Lung (tissue), 11 donors: ENCODE measurements at regions not wholly inside any gene's neighbourhood (a gene's known extent, or its start where the extent isn't known, plus 50 kb on each side); places are given as distances from the start of the nearest gene placed in this dataset.
"Not testable (repeated sequence)": the region's sequence is repeated elsewhere in the genome, so short reads cannot be mapped to it uniquely, and the experiment has no call there.

Source experiments
- ATAC-seq: fragments of 200-7000 bp; cut with Tn5 transposase; one replicate; pipeline ENCODE4 v1.9.1; 2020; ENCODE audit warnings: moderate number of reproducible peaks; ENCODE audit not compliant: insufficient read depth, low FRiP score
- DNase-seq, 3 donors: peaks; one replicate each; pipeline ENCODE4 v3.0.0-alpha.2; 2013 to 2017
- H3K27ac ChIP-seq, 2 donors: one replicate each; pipeline ENCODE4 v1.5.1; 2013; ENCODE audit warnings: mild to moderate bottlenecking in 2 of 2, moderate library complexity in 2 of 2, control low read depth in 1 of 2, inconsistent platforms in 1 of 2, low read depth in 1 of 2, low read length in 1 of 2
- H3K27me3 ChIP-seq, 3 donors: one replicate each; pipeline ENCODE4 v1.5.1; 2013; ENCODE audit warnings: low read length in 2 of 3; ENCODE audit not compliant: control insufficient read depth in 3 of 3, insufficient read depth in 3 of 3
- H3K36me3 ChIP-seq, 4 donors: one replicate each; pipeline ENCODE4 v1.5.1; 2013; ENCODE audit warnings: low read length in 4 of 4, mild to moderate bottlenecking in 1 of 4, moderate library complexity in 1 of 4; ENCODE audit not compliant: control insufficient read depth in 4 of 4, insufficient read depth in 4 of 4
- H3K4me1 ChIP-seq, 5 donors: one replicate each; pipeline ENCODE4 v1.5.1; 2013; ENCODE audit warnings: low read length in 5 of 5, mild to moderate bottlenecking in 2 of 5, moderate library complexity in 1 of 5; ENCODE audit not compliant: control insufficient read depth in 5 of 5, insufficient read depth in 5 of 5
- H3K4me3 ChIP-seq: one replicate; pipeline ENCODE4 v1.5.1; 2013; ENCODE audit warnings: mild to moderate bottlenecking, control low read depth, moderate library complexity
- H3K9ac ChIP-seq, 2 donors: one replicate each; pipeline ENCODE4 v1.5.1; 2013; ENCODE audit warnings: low read length in 2 of 2, control low read depth in 1 of 2; ENCODE audit not compliant: insufficient read depth in 1 of 2
- H3K9me3 ChIP-seq, 4 donors: one replicate each; pipeline ENCODE4 v1.5.1; 2013; ENCODE audit warnings: low read length in 3 of 4, mild to moderate bottlenecking in 1 of 4, moderate library complexity in 1 of 4; ENCODE audit not compliant: control insufficient read depth in 4 of 4, insufficient read depth in 3 of 4
- WGBS, 2 donors: extraction: QIAGEN DNeasy Blood & Tissue Kit; methylation state at CpG; one replicate each; pipeline ENCODE4 v1.1.7; 2013; 5-methylcytosine and 5-hydroxymethylcytosine counted together
- TF ChIP-seq, protein P1 (sequence below): IDR thresholded peaks from 2 replicates; pipeline ENCODE4 v1.5.1; 2012; ENCODE audit warnings: mild to moderate bottlenecking; ENCODE audit errors: control extremely low read depth, extremely low read depth
- donor health status: control.
- donor health status: control.
- donor health status: Bipolar disorder and iron deficiency.
- donor health status: healthy.
- donor health status: DM: yes; HTN: yes; CAD: no.

DNA sequence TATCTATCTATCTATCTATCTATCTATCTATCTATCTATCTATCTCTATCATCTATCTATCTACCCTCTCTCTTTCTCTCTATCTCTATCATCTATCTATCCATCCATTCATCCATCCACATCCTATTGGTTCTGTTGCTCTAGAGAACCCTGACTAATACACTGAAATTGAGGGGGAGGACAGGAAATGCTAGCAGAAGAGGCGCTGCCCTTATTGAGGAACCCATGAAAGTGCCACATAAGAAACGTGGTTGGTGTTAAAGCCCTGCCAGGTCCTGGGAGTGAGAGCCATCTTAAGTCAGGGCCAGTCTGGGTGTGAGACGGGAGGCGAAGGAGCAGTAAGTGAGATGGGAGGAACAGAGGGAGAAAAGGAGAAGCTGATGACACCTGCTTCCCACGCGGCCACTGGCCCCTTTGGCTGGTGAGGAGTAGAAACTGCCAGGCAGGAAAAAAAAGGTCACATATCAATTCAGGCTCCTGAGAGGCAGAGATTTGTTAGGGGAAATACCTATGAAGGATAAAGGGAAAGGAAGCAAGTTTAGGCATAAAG is 87.9 kb upstream of the PLET1 start:
- H3K36me3 ChIP-seq, result no peaks in the 10 kb centered on the region
- TF ChIP-seq, protein P1, sequence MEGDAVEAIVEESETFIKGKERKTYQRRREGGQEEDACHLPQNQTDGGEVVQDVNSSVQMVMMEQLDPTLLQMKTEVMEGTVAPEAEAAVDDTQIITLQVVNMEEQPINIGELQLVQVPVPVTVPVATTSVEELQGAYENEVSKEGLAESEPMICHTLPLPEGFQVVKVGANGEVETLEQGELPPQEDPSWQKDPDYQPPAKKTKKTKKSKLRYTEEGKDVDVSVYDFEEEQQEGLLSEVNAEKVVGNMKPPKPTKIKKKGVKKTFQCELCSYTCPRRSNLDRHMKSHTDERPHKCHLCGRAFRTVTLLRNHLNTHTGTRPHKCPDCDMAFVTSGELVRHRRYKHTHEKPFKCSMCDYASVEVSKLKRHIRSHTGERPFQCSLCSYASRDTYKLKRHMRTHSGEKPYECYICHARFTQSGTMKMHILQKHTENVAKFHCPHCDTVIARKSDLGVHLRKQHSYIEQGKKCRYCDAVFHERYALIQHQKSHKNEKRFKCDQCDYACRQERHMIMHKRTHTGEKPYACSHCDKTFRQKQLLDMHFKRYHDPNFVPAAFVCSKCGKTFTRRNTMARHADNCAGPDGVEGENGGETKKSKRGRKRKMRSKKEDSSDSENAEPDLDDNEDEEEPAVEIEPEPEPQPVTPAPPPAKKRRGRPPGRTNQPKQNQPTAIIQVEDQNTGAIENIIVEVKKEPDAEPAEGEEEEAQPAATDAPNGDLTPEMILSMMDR, result no peak
- DNase-seq (no peak), ATAC-seq (no peak)
- H3K27ac ChIP-seq, result no peak overlapping the region
- H3K4me1 ChIP-seq, result peaks cover 0 to 12% (median 0%) of the 10 kb centered on the region in 5 donors
- no peaks in the 10 kb centered on the region for H3K27me3 ChIP-seq
- H3K4me3 ChIP-seq, result no peak overlapping the region
- H3K9me3 ChIP-seq, result no peaks in the 10 kb centered on the region
- WGBS, 2 donors, result 62 to 80% methylated on average over 6 of the region's 6 CpGs
- H3K9ac ChIP-seq, result no peak overlapping the region

DNA sequence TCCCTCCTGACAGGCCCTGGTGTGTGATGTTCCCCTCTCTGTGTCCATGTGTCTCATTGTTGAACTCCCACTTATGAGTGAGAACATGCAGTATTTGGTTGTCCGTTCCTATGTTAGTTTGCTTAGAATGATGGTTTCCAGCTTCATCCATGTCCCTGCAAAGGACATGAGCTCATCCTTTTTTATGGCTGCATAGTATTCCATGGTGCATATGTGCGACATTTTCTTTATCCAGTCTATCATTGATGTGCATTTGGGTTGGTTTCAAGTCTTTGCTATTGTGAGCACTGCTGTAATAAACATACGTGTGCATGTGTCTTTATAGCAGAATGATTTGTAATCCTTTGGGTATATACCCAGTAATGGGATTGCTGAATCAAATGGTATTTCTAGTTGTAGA is 90.8 kb upstream of the PLET1 start:
- 94 to 98% methylated on average over 3 of the region's 3 CpGs for WGBS, 2 donors
- not testable (repeated sequence) for ATAC-seq, H3K9ac ChIP-seq, H3K9me3 ChIP-seq, H3K27ac ChIP-seq, H3K36me3 ChIP-seq, H3K4me3 ChIP-seq, DNase-seq, H3K4me1 ChIP-seq, H3K27me3 ChIP-seq

DNA sequence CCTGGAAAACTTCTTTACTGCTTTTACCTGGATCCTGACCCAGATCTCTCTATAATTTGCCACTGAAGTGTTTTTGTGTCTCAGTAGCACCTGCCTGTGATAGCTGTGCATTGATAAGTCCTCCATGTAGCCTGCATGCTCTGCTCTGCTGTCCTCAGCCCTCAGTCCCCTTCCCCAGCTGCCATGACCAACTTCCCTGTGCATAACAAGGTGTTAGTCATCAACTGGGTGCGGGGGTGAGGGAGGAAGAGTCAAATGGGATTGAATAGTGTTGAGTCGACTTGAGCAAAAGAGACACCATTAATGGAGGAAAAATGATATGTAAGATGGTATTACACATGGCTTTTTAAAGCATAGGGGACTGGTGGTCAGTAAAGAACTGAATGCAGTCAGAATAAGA is 92.2 kb upstream of the PLET1 start:
- WGBS, 2 donors, result 85 to 86% methylated on average over 2 of the region's 2 CpGs
- no peak for ATAC-seq

DNA sequence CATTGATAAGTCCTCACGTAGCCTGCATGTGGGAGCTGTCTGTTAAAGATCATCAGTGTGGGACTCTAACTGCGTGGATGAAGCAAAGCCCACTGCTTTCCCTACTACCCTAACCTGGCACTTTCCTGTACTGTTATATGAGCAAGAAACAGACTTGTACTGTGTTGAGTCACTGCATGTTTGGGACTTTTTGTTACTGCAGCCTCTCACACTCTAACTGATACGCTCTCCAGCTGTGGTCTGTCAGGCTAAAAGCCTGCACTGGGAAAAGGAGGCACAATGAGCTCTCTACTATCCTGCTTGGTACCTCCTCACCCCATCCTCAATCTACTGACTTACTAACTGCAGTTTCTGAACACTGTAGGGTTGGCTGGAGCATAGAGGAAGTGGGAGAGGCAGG is 93.7 kb upstream of the PLET1 start:
- no peak for ATAC-seq
- TF ChIP-seq, protein P1, result no peak
- no peak overlapping the region for H3K9ac ChIP-seq
- H3K27me3 ChIP-seq, result no peaks in the 10 kb centered on the region
- 92 to 98% methylated on average over 3 of the region's 3 CpGs for WGBS, 2 donors
- H3K9me3 ChIP-seq, result peaks cover 0 to 4% (median 0%) of the 10 kb centered on the region in 4 donors
- no peak for DNase-seq
- H3K4me3 ChIP-seq, result no peak overlapping the region
- H3K36me3 ChIP-seq, result no peaks in the 10 kb centered on the region
- peaks cover 0 to 4% (median 0%) of the 10 kb centered on the region in 5 donors for H3K4me1 ChIP-seq
- H3K27ac ChIP-seq, result no peak overlapping the region

More for the DNA sequence above, 92.2 kb upstream of the PLET1 start:
- no peak overlapping the region for H3K4me3 ChIP-seq
- peaks cover 0 to 4% (median 0%) of the 10 kb centered on the region in 5 donors for H3K4me1 ChIP-seq
- no peak overlapping the region for H3K9ac ChIP-seq
- peaks cover 0 to 2% (median 0%) of the 10 kb centered on the region in 4 donors for H3K9me3 ChIP-seq
- TF ChIP-seq, protein P1, result no peak
- no peak overlapping the region for H3K27ac ChIP-seq
- no peaks in the 10 kb centered on the region for H3K27me3 ChIP-seq
- DNase-seq, result no peak
- H3K36me3 ChIP-seq, result no peaks in the 10 kb centered on the region
